ENCODE measurements at regions not wholly inside any gene's neighbourhood (a gene's known extent, or its start where the extent isn't known, plus 50 kb on each side); places are given as distances from the start of the nearest gene placed in this dataset.

GRCh38 chr16:80489173-80489572, 51.6 kb upstream of the DYNLRB2 start:
- DNase-seq: no peak

GRCh38 chr16:80488167-80488566, 52.6 kb upstream of the DYNLRB2 start:
- no peak for DNase-seq

- no peak for DNase-seq
These were observed 60.1 kb upstream of the DYNLRB2 start for GRCh38 chr16:80480664-80481063.

GRCh38 chr16:80477838-80478237, 63.0 kb upstream of the DYNLRB2 start:
- DNase-seq: no peak

GRCh38 chr16:80468029-80468428, 72.8 kb upstream of the DYNLRB2 start:
- DNase-seq: no peak

- DNase-seq: peak; percentile 48
These were observed 74.5 kb upstream of the DYNLRB2 start for GRCh38 chr16:80466024-80466987.

GRCh38 chr16:80463751-80464495, 76.9 kb upstream of the DYNLRB2 start:
- DNase-seq: no peak

- no peak for DNase-seq
These were observed 77.5 kb upstream of the DYNLRB2 start for GRCh38 chr16:80463326-80463725.

GRCh38 chr16:80462917-80463316, 77.9 kb upstream of the DYNLRB2 start:
- no peak for DNase-seq

- DNase-seq: no peak
These were observed 79.8 kb upstream of the DYNLRB2 start for GRCh38 chr16:80460988-80461387.

- no peak for DNase-seq
These were observed 80.8 kb upstream of the DYNLRB2 start for GRCh38 chr16:80459966-80460365.

GRCh38 chr16:80459331-80459777, 81.4 kb upstream of the DYNLRB2 start:
- no peak for DNase-seq

GRCh38 chr16:80457871-80458270, 82.9 kb upstream of the DYNLRB2 start:
- no peak for DNase-seq

GRCh38 chr16:80454802-80455201, 86.0 kb upstream of the DYNLRB2 start:
- no peak for DNase-seq

GRCh38 chr16:80449392-80449791, 91.4 kb upstream of the DYNLRB2 start:
- DNase-seq: no peak

GRCh38 chr16:80447241-80447640, 93.6 kb upstream of the DYNLRB2 start:
- DNase-seq: no peak

GRCh38 chr16:80442779-80443178, 98.0 kb upstream of the DYNLRB2 start:
- DNase-seq: no peak

GRCh38 chr16:80441935-80442334, 98.9 kb upstream of the DYNLRB2 start:
- no peak for DNase-seq

- peak; percentile 3 for DNase-seq
These were observed 100.1 kb upstream of the DYNLRB2 start for GRCh38 chr16:80440667-80441066.

GRCh38 chr16:80437707-80438106, 103.1 kb upstream of the DYNLRB2 start:
- no peak for DNase-seq

GRCh38 chr16:80436510-80436909, 104.3 kb upstream of the DYNLRB2 start:
- no peak for DNase-seq

GRCh38 chr16:80433623-80434022, 107.2 kb upstream of the DYNLRB2 start:
- no peak for DNase-seq

GRCh38 chr16:80427795-80428194, 113.0 kb upstream of the DYNLRB2 start:
- DNase-seq: no peak

All from inflammatory macrophage treated with lipopolysaccharide for 4 hours (primary cell).